ENCODE measurements at regions not wholly inside any gene's neighbourhood (a gene's known extent, or its start where the extent isn't known, plus 50 kb on each side); places are given as distances from the start of the nearest gene placed in this dataset.
A peak's percentile ranks its signal among the peaks of the same experiment; 100 is the strongest.
"Not testable (repeated sequence)": the region's sequence is repeated elsewhere in the genome, so short reads cannot be mapped to it uniquely, and the experiment has no call there.

- Histone ChIP-seq H3K27ac (replicated peaks) (no peak overlapping the region), H3K27me3 (ENCODE audit: insufficient read depth, poor library complexity, severe bottlenecking) (no peaks in the 10 kb centered on the region), H3K4me3 (replicated peaks; ENCODE audit: insufficient read depth, low read length) (no peak overlapping the region)
- TF ChIP-seq POLR2AphosphoS5 (IDR thresholded peaks at IDR 0.05; ENCODE audit: low read depth) (no peak), SPI1 (IDR thresholded peaks at IDR 0.05; ENCODE audit: borderline replicate concordance, low read depth) (no peak), CTCF (IDR thresholded peaks at IDR 0.05; ENCODE audit: insufficient read depth, low read length) (no peak), REST (IDR thresholded peaks at IDR 0.05; ENCODE audit: insufficient replicate concordance, low read depth) (no peak), GABPA (IDR thresholded peaks at IDR 0.05; ENCODE audit: low read depth) (no peak)
- DNase-seq (ENCODE audit: low read depth in 1 of 2, low spot score in 1 of 2) = no peak
These were observed 73.7 kb upstream of the TMEM229A start for GRCh38 chr7:124106575-124106974.

- Histone ChIP-seq H3K27ac (replicated peaks) (no peak overlapping the region), H3K4me3 (replicated peaks; ENCODE audit: insufficient read depth, low read length) (no peak overlapping the region), H3K27me3 (ENCODE audit: insufficient read depth, poor library complexity, severe bottlenecking) (no peaks in the 10 kb centered on the region)
- peak; percentile 1 for TF ChIP-seq CTCF (IDR thresholded peaks at IDR 0.05; ENCODE audit: insufficient read depth, low read length)
- TF ChIP-seq GABPA (IDR thresholded peaks at IDR 0.05; ENCODE audit: low read depth) = no peak
- no peak for TF ChIP-seq SPI1 (IDR thresholded peaks at IDR 0.05; ENCODE audit: borderline replicate concordance, low read depth)
- TF ChIP-seq POLR2AphosphoS5 (IDR thresholded peaks at IDR 0.05; ENCODE audit: low read depth) = no peak
- no peak for TF ChIP-seq REST (IDR thresholded peaks at IDR 0.05; ENCODE audit: insufficient replicate concordance, low read depth)
- no peak for DNase-seq (ENCODE audit: low read depth in 1 of 2, low spot score in 1 of 2)
These were observed 68.4 kb upstream of the TMEM229A start for GRCh38 chr7:124101173-124101768.

- TF ChIP-seq CTCF (IDR thresholded peaks at IDR 0.05; ENCODE audit: insufficient read depth, low read length) = no peak
- TF ChIP-seq REST (IDR thresholded peaks at IDR 0.05; ENCODE audit: insufficient replicate concordance, low read depth) = no peak
- no peak for TF ChIP-seq POLR2AphosphoS5 (IDR thresholded peaks at IDR 0.05; ENCODE audit: low read depth)
- no peak for TF ChIP-seq SPI1 (IDR thresholded peaks at IDR 0.05; ENCODE audit: borderline replicate concordance, low read depth)
- no peak for TF ChIP-seq GABPA (IDR thresholded peaks at IDR 0.05; ENCODE audit: low read depth)
- H3K4me3 ChIP-seq (replicated peaks; ENCODE audit: insufficient read depth, low read length) = no peak overlapping the region
These were observed 67.3 kb upstream of the TMEM229A start for GRCh38 chr7:124100190-124100589.

GRCh38 chr7:124099585-124099984, 66.7 kb upstream of the TMEM229A start:
- H3K4me3 ChIP-seq (replicated peaks; ENCODE audit: insufficient read depth, low read length); DNase-seq (ENCODE audit: low read depth in 1 of 2, low spot score in 1 of 2); H3K27ac ChIP-seq (replicated peaks); H3K27me3 ChIP-seq (ENCODE audit: insufficient read depth, poor library complexity, severe bottlenecking): not testable (repeated sequence)

More at GRCh38 chr7:124100190-124100589, 67.3 kb upstream of the TMEM229A start:
- no peak for DNase-seq (ENCODE audit: low read depth in 1 of 2, low spot score in 1 of 2)
- no peak overlapping the region for H3K27ac ChIP-seq (replicated peaks)
- no peaks in the 10 kb centered on the region for H3K27me3 ChIP-seq (ENCODE audit: insufficient read depth, poor library complexity, severe bottlenecking)

Data from HL-60 (cell line).